Mesenchymal stem cell (in vitro differentiated cells and primary cell): ENCODE measurements at regions not wholly inside any gene's neighbourhood (a gene's known extent, or its start where the extent isn't known, plus 50 kb on each side); places are given as distances from the start of the nearest gene placed in this dataset.

Experiments
- DNase-seq: peaks from one replicate; pipeline ENCODE4 v3.0.0-alpha.2; 2013
- H2AFZ ChIP-seq: one replicate; pipeline ENCODE4 v1.6.1; 2013; ENCODE audit warnings: low read depth, mild to moderate bottlenecking, control low read depth, inconsistent platforms, low read length, moderate library complexity
- H2AK5ac ChIP-seq: 2 replicates; pipeline ENCODE4 v1.6.1; 2013; ENCODE audit warnings: low read length, moderate library complexity, mild to moderate bottlenecking, inconsistent platforms; ENCODE audit not compliant: severe bottlenecking
- H2BK120ac ChIP-seq: one replicate; pipeline ENCODE4 v1.6.1; 2013; ENCODE audit warnings: low read depth, mild to moderate bottlenecking, inconsistent platforms, low read length, moderate library complexity
- H2BK12ac ChIP-seq, 2 experiments: one replicate each; pipeline ENCODE4 v1.6.1; 2013; ENCODE audit warnings: inconsistent platforms in 2 of 2, low read length in 2 of 2, mild to moderate bottlenecking in 2 of 2, moderate library complexity in 2 of 2, control low read depth in 1 of 2
- H2BK15ac ChIP-seq: one replicate; pipeline ENCODE4 v1.6.1; 2013; ENCODE audit warnings: mild to moderate bottlenecking, low read depth, inconsistent platforms; ENCODE audit not compliant: poor library complexity, severe bottlenecking
- H2BK5ac ChIP-seq: 2 replicates; pipeline ENCODE4 v1.6.1; 2013; ENCODE audit warnings: low read depth, mild to moderate bottlenecking, low read length, control low read depth, inconsistent platforms; ENCODE audit not compliant: poor library complexity, severe bottlenecking
- H3K14ac ChIP-seq, 2 experiments: one replicate each; pipeline ENCODE4 v1.6.1; 2013; ENCODE audit warnings: inconsistent platforms in 2 of 2, low read length in 2 of 2, control low read depth in 1 of 2, mild to moderate bottlenecking in 1 of 2, moderate library complexity in 1 of 2
- H3K18ac ChIP-seq, 2 experiments: one replicate each; pipeline ENCODE4 v1.6.1; 2013; ENCODE audit warnings: inconsistent platforms in 2 of 2, low read length in 2 of 2, control low read depth in 1 of 2, low read depth in 1 of 2, mild to moderate bottlenecking in 1 of 2
- H3K23ac ChIP-seq, 2 experiments: one replicate each; pipeline ENCODE4 v1.6.1; 2013; ENCODE audit warnings: inconsistent platforms in 2 of 2, low read length in 2 of 2, mild to moderate bottlenecking in 2 of 2, moderate library complexity in 2 of 2, control low read depth in 1 of 2
- H3K27ac ChIP-seq: 2 replicates; pipeline ENCODE4 v1.5.1; 2013; ENCODE audit warnings: mild to moderate bottlenecking, moderate library complexity, low read length, control low read depth, inconsistent platforms; ENCODE audit not compliant: poor library complexity, severe bottlenecking
- H3K27me3 ChIP-seq, 2 experiments: 2 replicates each; pipeline versions ENCODE4 v1.6.1 to v1.7.0; 2013; ENCODE audit warnings: low read length in 2 of 2, mild to moderate bottlenecking in 2 of 2, moderate library complexity in 2 of 2, control low read depth in 1 of 2, inconsistent platforms in 1 of 2; ENCODE audit not compliant: control insufficient read depth in 1 of 2, insufficient read depth in 1 of 2
- H3K36me3 ChIP-seq, 2 experiments: 2 replicates each; pipeline versions ENCODE4 v1.6.1 to v1.7.0; 2013; ENCODE audit warnings: low read length in 2 of 2, control low read depth in 1 of 2, inconsistent platforms in 1 of 2, low read depth in 1 of 2, mild to moderate bottlenecking in 1 of 2; ENCODE audit not compliant: insufficient read depth in 2 of 2, control insufficient read depth in 1 of 2
- H3K4ac ChIP-seq, 2 experiments: one replicate each; pipeline ENCODE4 v1.6.1; 2013; ENCODE audit warnings: inconsistent platforms in 2 of 2, low read length in 2 of 2, mild to moderate bottlenecking in 2 of 2, moderate library complexity in 2 of 2, control low read depth in 1 of 2, low read depth in 1 of 2
- H3K4me1 ChIP-seq: 2 replicates; pipeline ENCODE4 v1.6.1; 2013; ENCODE audit warnings: low read depth, low read length, control low read depth; ENCODE audit not compliant: control insufficient read depth, insufficient read depth
- H3K4me2 ChIP-seq: 2 replicates; pipeline ENCODE4 v1.6.1; 2013; ENCODE audit warnings: low read length, mild to moderate bottlenecking, inconsistent platforms; ENCODE audit not compliant: poor library complexity, severe bottlenecking
- H3K4me3 ChIP-seq, 2 experiments: 2 replicates each; pipeline versions ENCODE4 v1.5.1 to v1.7.0; 2013; ENCODE audit warnings: low read length in 2 of 2, mild to moderate bottlenecking in 2 of 2, control low read depth in 1 of 2, low read depth in 1 of 2; ENCODE audit not compliant: insufficient read depth in 1 of 2
- H3K79me1 ChIP-seq: replicated peaks from 2 replicates; pipeline ENCODE4 v1.6.1; 2013; ENCODE audit warnings: mild to moderate bottlenecking, control low read depth, low read length, inconsistent platforms; ENCODE audit not compliant: poor library complexity, severe bottlenecking
- H3K9ac ChIP-seq: 2 replicates; pipeline ENCODE4 v1.7.0; 2013; ENCODE audit warnings: mild to moderate bottlenecking, low read length, moderate library complexity
- H3K9me3 ChIP-seq: 2 replicates; pipeline ENCODE4 v1.7.0; 2013; ENCODE audit warnings: mild to moderate bottlenecking, low read length; ENCODE audit not compliant: control insufficient read depth
- H4K8ac ChIP-seq: one replicate; pipeline ENCODE4 v1.6.1; 2013; ENCODE audit warnings: inconsistent platforms, mild to moderate bottlenecking, low read length, moderate library complexity
- H4K91ac ChIP-seq: one replicate; pipeline ENCODE4 v1.6.1; 2013; ENCODE audit warnings: mild to moderate bottlenecking, low read length, inconsistent platforms
- WGBS: methylation state at CpG from one replicate; pipeline ENCODE4 v1.1.7; 2013; ENCODE audit warnings: mixed read lengths; 5-methylcytosine and 5-hydroxymethylcytosine counted together

DNA sequence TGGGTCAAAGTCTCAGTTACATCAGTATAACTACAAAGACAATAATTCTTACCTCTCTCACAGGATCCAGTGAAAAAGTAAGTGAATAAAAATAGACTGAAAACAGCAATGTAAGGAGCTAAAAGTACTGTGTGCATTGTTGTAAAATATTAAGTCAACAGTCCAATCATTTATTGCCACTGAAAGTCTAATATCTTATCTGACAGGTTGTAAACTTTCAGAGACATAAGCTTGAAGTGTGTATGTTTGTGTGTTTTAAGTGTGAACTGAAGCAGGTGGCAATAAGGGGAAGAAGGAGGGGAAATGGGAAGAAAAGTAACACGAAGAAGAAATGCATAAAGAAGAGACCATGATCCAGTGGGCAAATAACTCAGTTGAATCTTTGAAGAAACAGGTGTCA lies 229.7 kb upstream of the TAS2R1 start:
- Histone ChIP-seq H3K4ac (no peak overlapping the region), H2BK120ac (no peak overlapping the region), H3K27ac (no peak overlapping the region), H2BK5ac (no peak overlapping the region), H2AK5ac (no peak overlapping the region), H4K8ac (no peak overlapping the region), H3K79me1 (no peaks in the 10 kb centered on the region), H2BK12ac (no peak overlapping the region), H2AFZ (no peak overlapping the region), H3K9me3 (peaks cover 20% of the 10 kb centered on the region), H4K91ac (no peak overlapping the region), H3K4me1 (peaks cover 3% of the 10 kb centered on the region), H3K14ac (no peak overlapping the region), H3K18ac (no peak overlapping the region), H3K36me3 (no peaks in the 10 kb centered on the region), H2BK15ac (no peak overlapping the region), H3K23ac (no peak overlapping the region), H3K9ac (no peak overlapping the region), H3K27me3 (peaks cover 14 to 17% of the 10 kb centered on the region in 2 experiments), H3K4me3 (no peak overlapping the region), H3K4me2 (no peak overlapping the region)
- 42% methylated on average over 1 of the region's 1 CpG for WGBS
- no peak for DNase-seq

DNA sequence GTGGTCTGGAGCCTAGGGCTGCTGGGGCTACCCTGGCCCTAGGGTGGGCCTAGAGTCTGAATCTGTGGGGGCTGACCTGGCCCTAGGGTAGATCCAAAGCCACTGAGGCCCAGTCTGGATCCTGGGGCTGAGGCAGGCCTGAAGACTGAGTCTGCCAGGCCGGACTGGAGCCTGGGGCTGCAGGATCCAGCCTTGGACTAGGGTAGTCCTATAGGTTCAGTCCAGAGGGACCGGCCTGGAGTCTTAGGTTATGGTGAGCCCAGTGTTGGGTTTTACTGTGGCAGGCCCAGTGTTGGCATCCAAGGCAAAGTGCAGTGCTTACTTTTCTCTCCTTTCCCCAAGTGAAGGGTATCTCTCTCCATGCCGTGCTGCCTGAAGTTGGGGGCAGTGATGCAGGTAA lies 227.9 kb upstream of the TAS2R1 start:
- H3K9me3 ChIP-seq: peaks cover 11% of the 10 kb centered on the region

DNA sequence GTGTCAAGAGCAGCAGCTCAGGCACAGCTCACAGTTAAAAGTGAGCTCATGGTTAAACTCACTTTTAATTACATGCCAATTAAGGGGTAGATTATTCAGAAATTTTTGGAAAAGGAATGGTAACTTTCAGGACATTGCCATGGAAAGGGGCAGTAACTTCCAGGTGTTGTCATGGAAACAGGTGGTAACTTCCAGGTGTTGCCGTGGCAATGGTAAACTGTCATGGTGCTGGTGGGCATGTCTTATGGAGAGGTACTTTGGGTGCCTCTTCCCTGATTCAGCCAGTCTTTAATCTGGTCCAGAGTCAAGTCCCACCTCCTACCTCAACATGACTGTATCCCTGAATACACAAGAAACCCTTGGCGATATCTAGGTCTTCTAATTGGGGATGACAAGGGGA lies 223.2 kb upstream of the TAS2R1 start:
- Histone ChIP-seq H3K4me1 (no peaks in the 10 kb centered on the region), H2AFZ (no peak overlapping the region), H3K4me2 (no peak overlapping the region), H3K36me3 (no peaks in the 10 kb centered on the region), H2BK12ac (no peak overlapping the region), H3K9ac (no peak overlapping the region), H3K4ac (no peak overlapping the region), H2BK5ac (no peak overlapping the region), H3K14ac (no peak overlapping the region), H3K18ac (no peak overlapping the region), H3K9me3 (peaks cover 11% of the 10 kb centered on the region), H2BK120ac (no peak overlapping the region), H2BK15ac (no peak overlapping the region), H3K4me3 (no peak overlapping the region), H4K91ac (no peak overlapping the region), H4K8ac (no peak overlapping the region), H3K23ac (no peak overlapping the region), H3K79me1 (no peaks in the 10 kb centered on the region), H3K27ac (no peak overlapping the region), H3K27me3 (peaks cover 0 to 14% of the 10 kb centered on the region in 2 experiments), H2AK5ac (no peak overlapping the region)
- WGBS: 93% methylated on average over 2 of the region's 2 CpGs
- DNase-seq: no peak

More for the DNA sequence above, 227.9 kb upstream of the TAS2R1 start:
- Histone ChIP-seq H3K4me1 (peaks cover 3% of the 10 kb centered on the region), H3K4ac (no peak overlapping the region), H2BK120ac (no peak overlapping the region), H3K4me2 (no peak overlapping the region), H4K91ac (no peak overlapping the region), H3K36me3 (no peaks in the 10 kb centered on the region), H2BK5ac (no peak overlapping the region), H3K27me3 (peaks cover 14 to 17% of the 10 kb centered on the region in 2 experiments), H4K8ac (no peak overlapping the region), H3K79me1 (no peaks in the 10 kb centered on the region), H2BK15ac (no peak overlapping the region), H3K14ac (no peak overlapping the region), H3K23ac (no peak overlapping the region), H2AFZ (no peak overlapping the region), H2AK5ac (no peak overlapping the region), H2BK12ac (no peak overlapping the region), H3K27ac (no peak overlapping the region), H3K18ac (no peak overlapping the region), H3K4me3 (no peak overlapping the region), H3K9ac (no peak overlapping the region)
- no peak for DNase-seq
- WGBS: 94% methylated on average over 2 of the region's 3 CpGs

DNA sequence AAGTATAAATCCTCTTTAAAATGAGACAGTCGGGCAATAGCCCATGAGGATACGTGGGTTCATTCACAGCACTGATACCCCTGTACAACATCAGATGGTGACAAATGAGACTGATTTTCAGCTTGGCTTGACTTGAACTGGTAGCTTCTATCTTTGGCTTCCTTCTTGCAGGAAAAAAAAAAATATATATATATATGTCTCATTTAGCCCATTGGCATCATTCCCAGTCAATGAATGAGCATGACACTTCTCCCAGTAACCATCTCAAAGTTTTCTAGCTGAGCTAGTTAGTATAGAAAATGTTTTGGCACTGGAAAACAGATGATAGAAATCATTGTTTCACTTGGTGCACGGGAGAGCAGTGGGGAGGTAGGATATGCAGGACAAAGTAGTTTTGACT lies 222.5 kb upstream of the TAS2R1 start:
- 70% methylated on average over 3 of the region's 3 CpGs for WGBS
- H3K4me1 ChIP-seq: no peaks in the 10 kb centered on the region
- H3K4me2 ChIP-seq: no peak overlapping the region
- H4K8ac ChIP-seq: no peak overlapping the region
- H3K27ac ChIP-seq: no peak overlapping the region
- H3K27me3 ChIP-seq: peaks cover 0 to 14% of the 10 kb centered on the region in 2 experiments
- no peaks in the 10 kb centered on the region for H3K36me3 ChIP-seq
- H2BK12ac ChIP-seq: no peak overlapping the region
- no peak overlapping the region for H3K14ac ChIP-seq
- H3K79me1 ChIP-seq: no peaks in the 10 kb centered on the region
- H4K91ac ChIP-seq: no peak overlapping the region
- no peak for DNase-seq
- H2AFZ ChIP-seq: no peak overlapping the region
- no peak overlapping the region for H3K18ac ChIP-seq
- H3K4me3 ChIP-seq: no peak overlapping the region
- H3K4ac ChIP-seq: no peak overlapping the region
- no peak overlapping the region for H3K9ac ChIP-seq
- no peak overlapping the region for H3K23ac ChIP-seq
- H3K9me3 ChIP-seq: peaks cover 11% of the 10 kb centered on the region
- no peak overlapping the region for H2AK5ac ChIP-seq
- H2BK120ac ChIP-seq: no peak overlapping the region
- H2BK5ac ChIP-seq: no peak overlapping the region
- no peak overlapping the region for H2BK15ac ChIP-seq
